GM19328 (cell line): ENCODE measurements at regions not wholly inside any gene's neighbourhood (a gene's known extent, or its start where the extent isn't known, plus 50 kb on each side); places are given as distances from the start of the nearest gene placed in this dataset.
A peak's percentile ranks its signal among the peaks of the same experiment; 100 is the strongest.
"Not testable (repeated sequence)": the region's sequence is repeated elsewhere in the genome, so short reads cannot be mapped to it uniquely, and the experiment has no call there.

Experiments
- ATAC-seq: cut with Tn5 transposase; IDR thresholded peaks from one replicate; pipeline ENCODE4 v1.9.1; 2021; ENCODE audit warnings: mild to moderate bottlenecking, moderate library complexity; ENCODE audit not compliant: unreplicated experiment

- no peak for ATAC-seq
Observed at GRCh38 chr1:90864681-90865080, 147.6 kb upstream of the BARHL2 start.

GRCh38 chr1:90862782-90863181, 145.7 kb upstream of the BARHL2 start:
- no peak for ATAC-seq

DNA sequence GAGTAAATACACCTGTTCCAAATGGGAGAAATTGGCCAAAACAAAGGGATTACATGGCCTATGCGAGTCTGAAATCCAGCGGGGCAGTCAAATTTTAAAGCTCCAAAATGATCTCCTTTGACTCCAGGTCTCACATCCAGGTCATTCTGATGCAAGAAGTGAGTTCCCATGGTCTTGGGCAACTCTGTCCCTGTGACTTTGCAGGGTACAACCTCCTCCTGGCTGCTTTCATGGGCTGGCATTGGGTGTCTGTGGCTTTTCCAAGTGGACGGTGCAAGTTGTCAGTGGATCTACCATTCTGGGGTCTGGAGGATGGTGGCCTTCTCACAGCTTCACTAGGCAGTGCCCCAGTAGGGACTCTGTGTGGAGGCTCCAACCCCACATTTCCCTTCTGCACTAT, 144.3 kb upstream of the BARHL2 start:
- ATAC-seq, result not testable (repeated sequence)

DNA sequence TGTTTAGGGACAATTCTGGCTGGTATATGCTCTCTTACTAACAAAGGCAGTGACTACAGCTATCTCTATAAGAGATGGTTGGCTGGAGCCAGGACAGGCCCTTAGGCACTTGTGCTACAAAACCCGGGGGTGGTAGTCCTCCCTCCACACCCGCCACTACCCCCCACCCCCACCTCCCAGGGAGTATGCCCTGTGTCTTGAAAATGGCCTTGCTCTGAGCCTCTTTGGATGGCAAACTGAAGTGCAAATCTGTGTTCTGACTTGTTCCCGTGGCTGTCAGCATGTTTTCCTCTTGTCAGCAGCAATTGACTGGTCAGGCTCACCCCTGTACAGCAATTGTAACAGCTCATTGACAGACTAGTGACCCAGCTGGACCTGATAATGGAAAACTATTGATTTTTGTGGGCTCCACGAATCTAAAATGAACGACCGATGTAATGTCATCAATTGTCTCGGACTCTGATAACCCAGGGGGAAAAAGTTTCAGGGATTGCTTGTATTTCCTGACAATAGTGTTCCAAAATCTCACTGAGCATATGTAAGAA, 139.4 kb upstream of the BARHL2 start:
- no peak for ATAC-seq

DNA sequence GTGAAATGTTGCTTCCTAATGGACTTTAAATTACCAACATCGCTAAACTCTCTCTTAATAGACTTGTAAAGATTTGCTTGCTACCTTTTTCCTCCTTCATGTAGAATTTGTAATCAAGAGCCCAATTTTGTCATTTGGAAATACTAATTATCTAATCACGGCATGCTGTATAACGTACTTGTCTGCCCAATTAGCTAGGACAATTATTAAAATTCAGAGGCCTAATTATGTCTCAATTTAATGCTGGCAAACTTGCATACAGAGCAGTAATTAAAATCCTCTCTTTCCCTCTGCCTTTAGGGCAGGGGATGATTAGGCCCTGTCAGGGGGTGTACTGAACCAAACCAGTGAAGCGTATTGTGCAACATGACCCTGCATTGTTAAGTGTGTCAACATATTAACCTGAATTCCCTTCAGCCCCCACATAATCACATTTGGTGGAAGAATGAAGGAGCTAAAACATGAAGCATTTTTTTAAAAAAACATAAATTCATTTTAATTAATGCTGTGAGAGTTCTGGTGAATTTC, 137.4 kb upstream of the BARHL2 start:
- ATAC-seq, result no peak

DNA sequence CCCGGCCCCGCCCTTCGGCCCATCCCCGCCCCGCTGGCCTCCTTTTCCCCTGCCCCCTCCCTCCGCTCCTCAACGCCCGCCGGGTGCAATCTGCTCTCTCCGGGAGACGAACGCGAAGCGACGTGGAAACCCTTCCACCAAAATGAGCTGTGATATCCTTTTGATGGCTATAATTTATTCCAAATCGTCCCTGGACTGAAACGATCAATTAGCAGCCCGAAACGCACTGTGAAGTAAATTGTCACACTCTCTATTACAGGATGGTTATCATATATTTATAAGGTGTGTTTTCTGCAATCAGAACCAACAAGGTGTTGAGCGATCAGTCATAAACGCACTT, 134.6 kb upstream of the BARHL2 start:
- ATAC-seq, result no peak

GRCh38 chr1:90850898-90851710, 134.0 kb upstream of the BARHL2 start:
- ATAC-seq, result peak; percentile 99

- ATAC-seq, result no peak
Observed at GRCh38 chr1:90850181-90850897, 133.2 kb upstream of the BARHL2 start.

DNA sequence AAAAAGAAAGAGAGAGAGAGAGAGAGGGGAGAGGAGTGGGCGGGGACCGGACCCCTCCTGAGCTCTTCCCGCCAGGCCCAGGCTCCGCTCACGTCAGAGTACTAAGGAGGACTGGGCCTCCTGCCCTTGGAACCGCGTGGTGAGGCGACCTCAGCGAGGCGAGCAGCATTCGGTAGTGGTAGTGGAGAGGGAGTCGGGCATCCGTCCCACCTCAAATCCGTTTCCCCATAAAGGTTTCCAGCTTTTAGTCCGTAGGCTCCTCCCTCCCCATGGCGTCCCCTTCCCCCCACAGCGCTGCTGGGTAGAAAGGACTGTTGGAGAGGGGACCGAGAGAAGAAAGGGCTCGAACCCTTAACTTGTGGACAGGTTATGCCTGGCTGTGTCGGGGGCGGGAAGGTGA, 124.4 kb upstream of the BARHL2 start:
- no peak for ATAC-seq

- no peak for ATAC-seq
Observed at GRCh38 chr1:90840352-90840751, 123.2 kb upstream of the BARHL2 start.

DNA sequence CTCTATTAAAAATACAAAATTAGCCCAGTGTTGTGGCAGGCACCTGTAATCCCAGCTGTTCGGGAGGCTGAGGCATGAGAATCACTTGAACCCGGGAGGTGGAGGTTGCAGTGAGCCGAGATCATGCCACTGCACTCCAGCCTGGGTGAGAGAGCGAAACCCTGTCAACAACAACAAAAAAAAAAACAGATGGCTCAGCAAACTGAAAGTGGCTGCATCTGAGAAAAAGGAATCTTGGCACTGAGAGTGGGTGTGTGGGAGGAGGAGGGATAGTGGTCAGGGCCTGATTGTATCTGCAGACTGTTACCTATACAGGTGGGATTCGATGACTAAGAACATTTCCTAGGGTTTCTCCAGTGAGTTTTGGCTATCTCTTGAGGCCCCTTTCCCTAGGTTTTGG, 122.2 kb upstream of the BARHL2 start:
- ATAC-seq, result no peak

DNA sequence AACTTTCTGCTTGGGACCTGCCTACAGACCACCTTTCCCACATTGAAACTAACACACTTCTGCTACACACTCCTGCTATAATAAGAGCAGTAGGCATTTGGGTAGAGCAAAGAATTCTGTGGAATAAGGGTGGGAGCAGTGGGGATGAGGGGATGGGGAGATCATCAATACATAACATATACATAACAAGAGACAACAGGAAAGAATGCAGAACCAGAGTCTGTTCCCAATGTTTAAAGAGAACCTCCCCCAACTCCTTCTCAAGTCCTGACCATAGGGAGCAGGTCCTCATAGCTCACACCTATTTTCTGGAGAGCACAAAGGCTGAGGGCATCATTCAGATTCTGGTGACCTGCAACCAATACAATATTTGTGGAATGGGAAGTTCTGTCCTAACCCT, 121.6 kb upstream of the BARHL2 start:
- no peak for ATAC-seq

DNA sequence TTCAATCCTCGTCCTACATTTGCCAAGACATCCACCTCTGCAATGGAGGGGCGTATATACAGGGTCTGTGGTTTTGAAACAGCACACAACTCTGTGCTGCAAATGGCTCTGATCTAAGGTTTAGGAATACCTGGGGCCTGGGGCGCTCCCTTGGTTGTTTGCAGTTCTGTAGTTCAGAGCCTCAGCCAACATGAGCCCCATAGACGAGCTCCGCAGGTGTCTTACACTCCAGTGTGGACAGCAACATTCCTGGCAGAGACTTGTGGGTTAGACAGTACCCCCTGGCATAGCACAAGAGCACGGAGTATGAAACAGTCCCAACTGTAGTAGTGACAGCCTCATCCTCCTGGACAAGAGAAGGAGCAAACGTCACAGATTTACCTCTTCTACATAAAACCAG, 120.3 kb upstream of the BARHL2 start:
- no peak for ATAC-seq

DNA sequence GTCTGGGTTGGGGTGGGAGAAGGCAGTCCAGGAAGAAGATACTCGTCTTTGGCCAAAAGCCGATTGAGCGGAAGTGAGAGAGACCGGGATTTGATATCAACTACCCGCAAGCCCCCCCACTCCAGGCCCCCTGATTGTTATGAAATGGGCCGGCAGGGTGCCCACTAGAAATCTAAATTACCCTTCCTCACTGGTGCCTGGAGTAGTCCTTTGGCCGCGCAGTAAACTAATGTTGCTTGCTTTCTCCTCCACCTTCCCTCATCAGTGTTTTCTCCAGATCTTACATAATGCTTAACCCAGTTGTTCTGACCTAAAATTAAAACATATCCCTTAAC, 119.2 kb upstream of the BARHL2 start:
- no peak for ATAC-seq

GRCh38 chr1:90835661-90836344, 118.7 kb upstream of the BARHL2 start:
- ATAC-seq, result no peak

GRCh38 chr1:90834886-90835660, 118.0 kb upstream of the BARHL2 start:
- no peak for ATAC-seq

- no peak for ATAC-seq
Observed at GRCh38 chr1:90834354-90834885, 117.3 kb upstream of the BARHL2 start.

DNA sequence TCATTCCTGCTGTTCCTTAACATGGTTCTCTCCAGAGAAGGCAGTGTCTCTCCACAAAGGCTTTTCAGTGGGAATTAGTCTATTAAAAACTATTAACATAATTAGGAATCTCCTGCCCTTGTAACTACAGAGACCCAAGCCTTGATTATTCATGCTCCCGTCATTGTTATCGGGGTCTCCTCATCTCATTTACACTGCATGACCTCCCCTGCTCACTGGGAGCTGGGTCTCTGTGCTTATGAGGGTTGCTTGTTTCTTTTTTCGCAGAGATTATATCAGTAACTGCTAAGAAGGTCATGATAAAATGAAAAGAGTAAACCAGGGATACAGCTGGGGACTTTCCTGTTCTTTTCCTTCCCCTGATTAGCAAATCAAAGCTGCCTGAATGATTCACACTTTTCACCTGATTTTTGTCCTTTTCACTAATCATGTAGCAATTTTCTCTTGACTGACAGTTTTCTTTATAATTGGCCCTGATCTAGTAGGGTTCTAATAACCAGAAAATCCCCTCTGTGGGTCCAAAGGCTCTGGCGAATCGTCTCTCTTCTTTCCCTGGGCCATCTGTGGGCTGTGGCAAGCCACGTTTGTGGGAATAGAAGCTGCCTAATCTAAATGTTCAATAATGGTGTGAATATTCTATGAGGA, 116.5 kb upstream of the BARHL2 start:
- no peak for ATAC-seq

- ATAC-seq, result no peak
Observed at GRCh38 chr1:90831910-90832309, 114.8 kb upstream of the BARHL2 start.

DNA sequence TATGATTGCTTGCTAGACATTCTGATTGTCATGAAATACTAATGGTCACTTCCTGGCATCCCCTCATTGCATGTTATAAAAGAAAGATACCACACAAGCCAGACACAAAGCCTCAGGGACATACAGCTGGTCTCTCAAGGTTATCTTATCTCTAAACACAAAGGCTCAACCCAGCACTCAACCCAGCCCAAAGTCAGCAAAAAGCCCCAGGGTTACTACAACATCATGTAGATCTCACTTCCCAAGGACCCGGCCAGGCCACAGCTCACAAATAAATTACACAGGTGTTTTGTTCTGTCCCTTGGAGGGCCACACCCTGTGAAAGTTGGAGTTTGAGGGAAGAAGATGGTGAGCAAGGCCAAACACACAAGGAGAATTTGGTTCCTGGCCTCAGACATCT, 109.7 kb upstream of the BARHL2 start:
- no peak for ATAC-seq
